ENCODE measurements at regions not wholly inside any gene's neighbourhood (a gene's known extent, or its start where the extent isn't known, plus 50 kb on each side); places are given as distances from the start of the nearest gene placed in this dataset.

- TF ChIP-seq CTCF (IDR thresholded peaks at IDR 0.05; ENCODE audit: low read length) = no peak
- TF ChIP-seq EZH2 (IDR thresholded peaks at IDR 0.05; ENCODE audit: borderline replicate concordance, low read length) = no peak
Observed at GRCh38 chr12:102603021-102603420, 122.7 kb upstream of the IGF1 start.
